Endothelial cell of umbilical vein (primary cell): ENCODE measurements at regions not wholly inside any gene's neighbourhood (a gene's known extent, or its start where the extent isn't known, plus 50 kb on each side); places are given as distances from the start of the nearest gene placed in this dataset.

ENCODE experiments used
- BruUV-seq: library from RNA; stranded (reverse); fragments of 400-500 nt; replicated peaks from 2 replicates; lab custom pipeline; 2021; lab: Mats Ljungman, UMichigan
- CTCF ChIA-PET: fragments of 300-600, 350-600 bp; sonication (Branson Sonifier 250); formaldehyde crosslinking; loops from one replicate; lab custom pipeline; 2021; ENCODE audit warnings: antibody characterized with exemption, inconsistent platforms; lab: Charles Lee
- POLR2A ChIA-PET: fragments of 300-600, 350-600 bp; sonication (Branson Sonifier 250); formaldehyde crosslinking; loops from one replicate; lab custom pipeline; 2021; ENCODE audit warnings: antibody characterized with exemption, inconsistent platforms; lab: Charles Lee
- DNase-seq: peaks from one replicate; pipeline ENCODE4 v3.0.0-alpha.2; 2011; ENCODE audit warnings: low read depth, low spot score
- FAIRE-seq: peaks from 2 replicates; lab custom pipeline; 2011; peaks lifted over from hg19 to GRCh38; lab: Jason Lieb, UNC
- H2AFZ ChIP-seq: 2 replicates; pipeline ENCODE4 v1.6.0; 2012; ENCODE audit warnings: low read depth, low read length, control low read depth, inconsistent platforms
- H3K27ac ChIP-seq: 2 replicates; pipeline ENCODE4 v1.5.1; 2011; ENCODE audit warnings: low read depth, mild to moderate bottlenecking, control low read depth, low read length, moderate library complexity; ENCODE audit not compliant: insufficient read depth
- H3K27me3 ChIP-seq, 2 experiments: 2 replicates each; pipeline versions ENCODE4 v1.6.0 to v1.6.1; 2011; ENCODE audit warnings: low read length in 2 of 2, mixed read lengths in 1 of 2; ENCODE audit not compliant: control insufficient read depth in 2 of 2, insufficient read depth in 2 of 2
- H3K36me3 ChIP-seq, 2 experiments: 2 replicates in 1 of 2; 3 replicates in 1 of 2; pipeline ENCODE4 v1.5.1; 2011; ENCODE audit warnings: low read length in 2 of 2, mild to moderate bottlenecking in 1 of 2, moderate library complexity in 1 of 2; ENCODE audit not compliant: control insufficient read depth in 2 of 2, insufficient read depth in 2 of 2; ENCODE audit errors: extremely low read depth in 1 of 2
- H3K4me1 ChIP-seq: 3 replicates; pipeline ENCODE4 v1.5.1; 2011; ENCODE audit warnings: mild to moderate bottlenecking, low read length; ENCODE audit not compliant: control insufficient read depth, insufficient read depth; ENCODE audit errors: extremely low read depth
- H3K4me2 ChIP-seq: 2 replicates; pipeline ENCODE4 v1.6.1; 2011; ENCODE audit warnings: low read length, control low read depth, mixed read lengths; ENCODE audit not compliant: insufficient read depth
- H3K4me3 ChIP-seq, 3 experiments: fragments of 200-600 bp in 1 of 3; sonication (generic), shearing (Covaris generic) in 1 of 3; replicated peaks in 1 of 3; 2 replicates each; pipeline ENCODE4 v1.5.1; 2011 to 2016; ENCODE audit warnings: control low read depth in 3 of 3, low read length in 3 of 3, mild to moderate bottlenecking in 2 of 3, inconsistent platforms in 1 of 3, low read depth in 1 of 3, moderate library complexity in 1 of 3; ENCODE audit not compliant: insufficient read depth in 1 of 3
- H3K79me2 ChIP-seq: 2 replicates; pipeline ENCODE4 v1.6.0; 2012; ENCODE audit warnings: low read length, inconsistent platforms; ENCODE audit not compliant: control insufficient read depth, insufficient read depth
- H3K9ac ChIP-seq: replicated peaks from 2 replicates; pipeline ENCODE3; 2011; ENCODE audit warnings: low read length, control low read depth; ENCODE audit not compliant: insufficient read depth; ENCODE audit errors: extremely low read depth
- H3K9me1 ChIP-seq: replicated peaks from 3 replicates; pipeline ENCODE4 v1.6.0; 2011; ENCODE audit warnings: mild to moderate bottlenecking, low read length; ENCODE audit not compliant: control insufficient read depth, insufficient read depth; ENCODE audit errors: extremely low read depth
- H3K9me3 ChIP-seq: replicated peaks from 2 replicates; pipeline ENCODE4 v1.5.1; 2012; ENCODE audit warnings: low read length, inconsistent platforms; ENCODE audit not compliant: control insufficient read depth, insufficient read depth
- H4K20me1 ChIP-seq: replicated peaks from 2 replicates; pipeline ENCODE3; 2011; ENCODE audit warnings: mild to moderate bottlenecking, low read length; ENCODE audit not compliant: control insufficient read depth, insufficient read depth; ENCODE audit errors: extremely low read depth
- EZH2 ChIP-seq: IDR thresholded peaks from 2 replicates; pipeline ENCODE4 v1.6.1; 2012; ENCODE audit warnings: borderline replicate concordance, low read depth, mild to moderate bottlenecking, moderate library complexity, low read length, inconsistent platforms; ENCODE audit not compliant: severe bottlenecking
- FOS ChIP-seq: IDR thresholded peaks from 2 replicates; pipeline ENCODE4 v1.6.1; 2011; ENCODE audit warnings: mild to moderate bottlenecking, low read length, moderate library complexity, borderline replicate concordance; ENCODE audit not compliant: insufficient read depth
- GATA2 ChIP-seq: IDR thresholded peaks from 2 replicates; pipeline ENCODE4 v1.7.0; 2011; ENCODE audit warnings: low read depth, mild to moderate bottlenecking, moderate library complexity, mixed read lengths, low read length; ENCODE audit not compliant: insufficient read length, insufficient read depth
- JUN ChIP-seq: IDR thresholded peaks from 2 replicates; pipeline ENCODE4 v1.6.1; 2011; ENCODE audit warnings: borderline replicate concordance, low read depth; ENCODE audit not compliant: insufficient read length, insufficient read depth
- MYC ChIP-seq: IDR thresholded peaks from one replicate; pipeline ENCODE4 v1.6.1; 2011; ENCODE audit warnings: mild to moderate bottlenecking, low read depth, low read length
- POLR2A ChIP-seq: IDR thresholded peaks from 2 replicates; pipeline ENCODE4 v1.6.1; 2012; ENCODE audit warnings: low read depth, mild to moderate bottlenecking, control low read depth, low read length
- POLR2AphosphoS5 ChIP-seq: IDR thresholded peaks from 2 replicates; pipeline ENCODE4 v1.6.1; 2012; ENCODE audit warnings: low read depth, mild to moderate bottlenecking, control low read depth, low read length, moderate library complexity; ENCODE audit not compliant: insufficient read depth
- dilution Hi-C: fragments of 300-500 bp; cut with MboI; formaldehyde crosslinking; loops from one replicate; pipeline ENCODE4 v1.15.0; 2019; ENCODE audit warnings: low sequenced_read_pairs; ENCODE audit not compliant: extremely low pct_ligation_motif_present
- intact Hi-C: fragments of 100-400 bp; cut with micrococcal nuclease; formaldehyde crosslinking; loops from one replicate; pipeline ENCODE4 v1.10.0; 2022
- TF ChIP-seq, protein P1 (sequence below), 2 donors: IDR thresholded peaks; 1 replicate in 1 of 2; 2 replicates in 1 of 2; pipeline ENCODE4 v1.5.1; 2011; ENCODE audit warnings: low read length in 2 of 2, mild to moderate bottlenecking in 2 of 2, moderate library complexity in 2 of 2, control low read depth in 1 of 2, inconsistent platforms in 1 of 2, low read depth in 1 of 2; ENCODE audit not compliant: insufficient read depth in 1 of 2; ENCODE audit errors: extremely low read depth in 1 of 2
- TF ChIP-seq, protein P2 (sequence below): IDR thresholded peaks from 2 replicates; pipeline ENCODE4 v1.6.1; 2011; ENCODE audit not compliant: insufficient read depth, insufficient read length

DNA sequence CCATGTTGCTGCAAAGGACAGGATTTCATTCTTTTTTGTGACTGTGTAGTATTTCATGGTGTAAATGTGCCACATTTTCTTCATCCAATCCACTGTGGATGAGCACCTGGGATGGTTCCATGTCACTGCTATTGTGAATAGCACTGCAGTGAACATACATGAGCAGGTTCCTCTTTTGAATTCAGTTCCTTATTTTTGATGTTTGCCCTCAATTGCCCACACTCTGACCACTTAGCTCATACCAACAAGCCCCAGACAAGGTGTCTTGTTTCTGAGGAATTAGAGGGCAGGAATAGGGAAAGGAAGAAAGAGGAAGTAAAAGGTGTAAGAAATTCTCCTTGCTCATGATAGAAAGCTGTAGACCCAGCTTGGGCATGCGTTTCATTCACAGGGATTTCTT, 244.2 kb upstream of the ZNF507 start:
- TF ChIP-seq POLR2AphosphoS5 (no peak), FOS (no peak), MYC (no peak), EZH2 (no peak), GATA2 (no peak), JUN (no peak), POLR2A (no peak)
- TF ChIP-seq, protein P1, sequence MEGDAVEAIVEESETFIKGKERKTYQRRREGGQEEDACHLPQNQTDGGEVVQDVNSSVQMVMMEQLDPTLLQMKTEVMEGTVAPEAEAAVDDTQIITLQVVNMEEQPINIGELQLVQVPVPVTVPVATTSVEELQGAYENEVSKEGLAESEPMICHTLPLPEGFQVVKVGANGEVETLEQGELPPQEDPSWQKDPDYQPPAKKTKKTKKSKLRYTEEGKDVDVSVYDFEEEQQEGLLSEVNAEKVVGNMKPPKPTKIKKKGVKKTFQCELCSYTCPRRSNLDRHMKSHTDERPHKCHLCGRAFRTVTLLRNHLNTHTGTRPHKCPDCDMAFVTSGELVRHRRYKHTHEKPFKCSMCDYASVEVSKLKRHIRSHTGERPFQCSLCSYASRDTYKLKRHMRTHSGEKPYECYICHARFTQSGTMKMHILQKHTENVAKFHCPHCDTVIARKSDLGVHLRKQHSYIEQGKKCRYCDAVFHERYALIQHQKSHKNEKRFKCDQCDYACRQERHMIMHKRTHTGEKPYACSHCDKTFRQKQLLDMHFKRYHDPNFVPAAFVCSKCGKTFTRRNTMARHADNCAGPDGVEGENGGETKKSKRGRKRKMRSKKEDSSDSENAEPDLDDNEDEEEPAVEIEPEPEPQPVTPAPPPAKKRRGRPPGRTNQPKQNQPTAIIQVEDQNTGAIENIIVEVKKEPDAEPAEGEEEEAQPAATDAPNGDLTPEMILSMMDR (IDR thresholded peaks at IDR 0.05; ENCODE audit: extremely low read depth in 1 of 2, insufficient read depth in 1 of 2, low read depth in 1 of 2, low read length in 2 of 2): no peak
- TF ChIP-seq, protein P2, sequence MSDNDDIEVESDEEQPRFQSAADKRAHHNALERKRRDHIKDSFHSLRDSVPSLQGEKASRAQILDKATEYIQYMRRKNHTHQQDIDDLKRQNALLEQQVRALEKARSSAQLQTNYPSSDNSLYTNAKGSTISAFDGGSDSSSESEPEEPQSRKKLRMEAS: no peak
- no peak for DNase-seq
- H3K27ac ChIP-seq: no peak overlapping the region
- ChIA-PET CTCF (interaction anchor here (1.4 kb wide), 1 partner anchor 18 kb away, joined by 4 read pairs; no protein-coding TSS in a partner anchor), POLR2A (no interaction called here)
- H3K27me3 ChIP-seq: no peaks in the 10 kb centered on the region
- no peak for FAIRE-seq
- H3K9me1 ChIP-seq: no peaks in the 10 kb centered on the region
- no TSS peak for BruUV-seq
- H3K9ac ChIP-seq: no peak overlapping the region
- H2AFZ ChIP-seq: no peak overlapping the region
- H3K79me2 ChIP-seq: no peaks in the 10 kb centered on the region
- dilution Hi-C loops (no loop called here), intact Hi-C loops (no loop called here)
- no peaks in the 10 kb centered on the region for H3K4me1 ChIP-seq
- H3K4me2 ChIP-seq: no peak overlapping the region
- H4K20me1 ChIP-seq: no peaks in the 10 kb centered on the region
- H3K9me3 ChIP-seq: peaks cover 2% of the 10 kb centered on the region
- H3K4me3 ChIP-seq: no peak overlapping the region
- H3K36me3 ChIP-seq: no peaks in the 10 kb centered on the region
